GM21390 (cell line): ENCODE measurements at regions not wholly inside any gene's neighbourhood (a gene's known extent, or its start where the extent isn't known, plus 50 kb on each side); places are given as distances from the start of the nearest gene placed in this dataset.

Source experiments
- ATAC-seq: cut with Tn5 transposase; IDR thresholded peaks from one replicate; pipeline ENCODE4 v1.9.1; 2021; ENCODE audit not compliant: unreplicated experiment

GRCh38 chr6:132972254-132972653 lies 157.9 kb downstream of the RPS12 start:
- no peak for ATAC-seq

- no peak for ATAC-seq
Observed at GRCh38 chr6:132972971-132973370, 158.6 kb downstream of the RPS12 start.

GRCh38 chr6:132973514-132973993 lies 159.2 kb downstream of the RPS12 start:
- no peak for ATAC-seq

GRCh38 chr6:132974122-132974521 lies 159.8 kb downstream of the RPS12 start:
- ATAC-seq: no peak

GRCh38 chr6:132977413-132977812 lies 163.0 kb downstream of the RPS12 start:
- no peak for ATAC-seq

- no peak for ATAC-seq
Observed at GRCh38 chr6:132978685-132979084, 164.3 kb downstream of the RPS12 start.

GRCh38 chr6:132993738-132994137 lies 179.4 kb downstream of the RPS12 start:
- no peak for ATAC-seq

- no peak for ATAC-seq
Observed at GRCh38 chr6:132995009-132995408, 180.6 kb downstream of the RPS12 start.

GRCh38 chr6:132995432-132995831 lies 181.1 kb downstream of the RPS12 start:
- ATAC-seq: no peak

- ATAC-seq: no peak
Observed at GRCh38 chr6:132998418-132998817, 184.0 kb downstream of the RPS12 start.

- no peak for ATAC-seq
Observed at GRCh38 chr6:133001040-133001565, 186.7 kb downstream of the RPS12 start.

GRCh38 chr6:133004304-133004884 lies 190.0 kb downstream of the RPS12 start:
- ATAC-seq: no peak

GRCh38 chr6:133012774-133013173 lies 198.4 kb downstream of the RPS12 start:
- ATAC-seq: no peak

GRCh38 chr6:133016631-133017030 lies 202.3 kb downstream of the RPS12 start:
- no peak for ATAC-seq

- no peak for ATAC-seq
Observed at GRCh38 chr6:133017581-133017980, 203.2 kb downstream of the RPS12 start.

- no peak for ATAC-seq
Observed at GRCh38 chr6:133026705-133027104, 212.3 kb downstream of the RPS12 start.

GRCh38 chr6:133033263-133033662 lies 207.9 kb upstream of the EYA4 start:
- no peak for ATAC-seq

- no peak for ATAC-seq
Observed at GRCh38 chr6:133034509-133035206, 206.5 kb upstream of the EYA4 start.

GRCh38 chr6:133040094-133040802 lies 200.9 kb upstream of the EYA4 start:
- no peak for ATAC-seq

- ATAC-seq: no peak
Observed at GRCh38 chr6:133040803-133041419, 200.2 kb upstream of the EYA4 start.

- no peak for ATAC-seq
Observed at GRCh38 chr6:133042550-133043120, 198.5 kb upstream of the EYA4 start.
